ENCODE measurements at regions not wholly inside any gene's neighbourhood (a gene's known extent, or its start where the extent isn't known, plus 50 kb on each side); places are given as distances from the start of the nearest gene placed in this dataset.
"Not testable (repeated sequence)": the region's sequence is repeated elsewhere in the genome, so short reads cannot be mapped to it uniquely, and the experiment has no call there.

- DNase-seq = no peak
Observed at GRCh38 chr15:69906256-69907185, 191.2 kb downstream of the TLE3 start.

- no peak for DNase-seq
Observed at GRCh38 chr15:69908060-69908459, 189.7 kb downstream of the TLE3 start.

GRCh38 chr15:69908590-69909420 is 188.9 kb downstream of the TLE3 start:
- DNase-seq = no peak

- DNase-seq = no peak
Observed at GRCh38 chr15:69909719-69910444, 187.8 kb downstream of the TLE3 start.

- DNase-seq = no peak
Observed at GRCh38 chr15:69910514-69910913, 187.2 kb downstream of the TLE3 start.

- DNase-seq = no peak
Observed at GRCh38 chr15:69912116-69912515, 185.6 kb downstream of the TLE3 start.

GRCh38 chr15:69914040-69914439 is 183.7 kb downstream of the TLE3 start:
- DNase-seq = no peak

- DNase-seq = peak in 1 of 56 donors; percentile 13
Observed at GRCh38 chr15:69914960-69915359, 182.8 kb downstream of the TLE3 start.

- DNase-seq = no peak
Observed at GRCh38 chr15:69916169-69916785, 181.4 kb downstream of the TLE3 start.

- no peak for DNase-seq
Observed at GRCh38 chr15:69917056-69917455, 180.7 kb downstream of the TLE3 start.

- peak in 20 of 56 donors; percentile 3 to 47 (median 20) for DNase-seq
Observed at GRCh38 chr15:69919816-69920215, 177.9 kb downstream of the TLE3 start.

GRCh38 chr15:69920221-69920620 is 177.5 kb downstream of the TLE3 start:
- DNase-seq = no peak

GRCh38 chr15:69921626-69922619 is 175.8 kb downstream of the TLE3 start:
- no peak for DNase-seq

- no peak for DNase-seq
Observed at GRCh38 chr15:69924531-69924930, 173.2 kb downstream of the TLE3 start.

- no peak for DNase-seq
Observed at GRCh38 chr15:69926006-69926405, 171.7 kb downstream of the TLE3 start.

GRCh38 chr15:69926721-69927120 is 171.0 kb downstream of the TLE3 start:
- DNase-seq = no peak

GRCh38 chr15:69928890-69929289 is 168.8 kb downstream of the TLE3 start:
- DNase-seq = not testable (repeated sequence)

GRCh38 chr15:69929905-69930630 is 167.6 kb downstream of the TLE3 start:
- DNase-seq = no peak

- DNase-seq = no peak
Observed at GRCh38 chr15:69930754-69931153, 167.0 kb downstream of the TLE3 start.

Data from nucleus accumbens (tissue), 56 donors.